SK-N-SH (cell line): ENCODE measurements at regions not wholly inside any gene's neighbourhood (a gene's known extent, or its start where the extent isn't known, plus 50 kb on each side); places are given as distances from the start of the nearest gene placed in this dataset.

Experiments
- CTCF ChIA-PET: fragments of 300-600, 350-600 bp; formaldehyde crosslinking; extraction: SDS; loops from one replicate; lab custom pipeline; 2021; lab: Yijun Ruan, JAX
- POLR2A ChIA-PET: fragments of 350-600 bp; sonication (Branson Sonifier 250); formaldehyde crosslinking; extraction: SDS; loops from one replicate; lab custom pipeline; 2020; ENCODE audit warnings: antibody characterized with exemption, inconsistent platforms; lab: Yijun Ruan, JAX
- DNase-seq: peaks from one replicate; pipeline ENCODE4 v3.0.0; 2012
- H2AFZ ChIP-seq: fragments of 200-600 bp; sonication (generic); 2 replicates; pipeline ENCODE4 v1.8.1; 2016; ENCODE audit warnings: antibody characterized with exemption, mild to moderate bottlenecking, low read depth
- H3F3A ChIP-seq: fragments of 200-600 bp; sonication (generic); replicated peaks from 2 replicates; pipeline ENCODE3; 2016; ENCODE audit warnings: antibody characterized with exemption, mild to moderate bottlenecking; ENCODE audit not compliant: insufficient read depth
- H3K27ac ChIP-seq, 2 experiments: fragments of 200-500 bp in 1 of 2; fragments of 200-600 bp in 1 of 2; sonication (Bioruptor generic) in 1 of 2; sonication (generic), shearing (Covaris generic) in 1 of 2; 2 replicates each; pipeline versions ENCODE4 v1.5.1 to v1.6.1; 2014 to 2016; ENCODE audit warnings: low read depth in 2 of 2, inconsistent platforms in 1 of 2, low read length in 1 of 2, mild to moderate bottlenecking in 1 of 2, mixed read lengths in 1 of 2
- H3K27me3 ChIP-seq: fragments of 200-600 bp; sonication (generic), shearing (Covaris generic); 2 replicates; pipeline ENCODE4 v1.6.1; 2016; ENCODE audit warnings: mixed run types; ENCODE audit not compliant: insufficient read depth
- H3K36me3 ChIP-seq, 2 experiments: fragments of 200-500 bp in 1 of 2; fragments of 200-600 bp in 1 of 2; sonication (Bioruptor generic) in 1 of 2; sonication (generic) in 1 of 2; replicated peaks in 1 of 2; 2 replicates each; pipeline versions ENCODE3 to v1.5.1; 2014 to 2016; ENCODE audit warnings: low read length in 1 of 2, mild to moderate bottlenecking in 1 of 2; ENCODE audit not compliant: insufficient read depth in 2 of 2, control insufficient read depth in 1 of 2
- H3K4me1 ChIP-seq, 2 experiments: fragments of 200-500 bp in 1 of 2; fragments of 200-600 bp in 1 of 2; sonication (Bioruptor generic) in 1 of 2; sonication (generic), shearing (Covaris generic) in 1 of 2; 2 replicates each; pipeline versions ENCODE4 v1.5.1 to v1.6.1; 2014 to 2016; ENCODE audit warnings: low read depth in 1 of 2, low read length in 1 of 2, mixed run types in 1 of 2; ENCODE audit not compliant: insufficient read depth in 2 of 2, control insufficient read depth in 1 of 2
- H3K4me2 ChIP-seq: fragments of 200-600 bp; sonication (generic), shearing (Covaris generic); 2 replicates; pipeline ENCODE4 v1.6.1; 2017; ENCODE audit warnings: mixed run types
- H3K4me3 ChIP-seq, 2 experiments: fragments of 200-500 bp in 1 of 2; fragments of 200-600 bp in 1 of 2; sonication (Bioruptor generic) in 1 of 2; sonication (generic), shearing (Covaris generic) in 1 of 2; 2 replicates each; pipeline versions ENCODE4 v1.5.1 to v1.8.1; 2014 to 2016; ENCODE audit warnings: low read depth in 2 of 2, inconsistent platforms in 1 of 2, low read length in 1 of 2, mild to moderate bottlenecking in 1 of 2, mixed read lengths in 1 of 2, moderate library complexity in 1 of 2
- H3K79me2 ChIP-seq: fragments of 200-600 bp; sonication (generic); 2 replicates; pipeline ENCODE4 v1.8.1; 2017; ENCODE audit warnings: mild to moderate bottlenecking; ENCODE audit not compliant: insufficient read depth
- H3K9ac ChIP-seq: fragments of 200-600 bp; sonication (generic); 2 replicates; pipeline ENCODE4 v1.6.1; 2017; ENCODE audit warnings: mixed run types
- H3K9me2 ChIP-seq: fragments of 200-600 bp; sonication (generic); 2 replicates; pipeline ENCODE4 v1.6.1; 2017; ENCODE audit warnings: mixed run types
- H3K9me3 ChIP-seq: fragments of 200-600 bp; sonication (generic); 2 replicates; pipeline ENCODE4 v1.6.1; 2017; ENCODE audit warnings: mixed run types, mild to moderate bottlenecking, moderate library complexity
- H4K20me1 ChIP-seq: fragments of 200-600 bp; sonication (generic); 2 replicates; pipeline ENCODE4 v1.6.1; 2017; ENCODE audit warnings: mild to moderate bottlenecking, mixed run types; ENCODE audit not compliant: insufficient read depth
- CHD2 ChIP-seq: fragments of 150-350 bp; IDR thresholded peaks from 2 replicates; pipeline ENCODE4 v1.6.1; 2018; ENCODE audit warnings: low read length; ENCODE audit not compliant: partially characterized antibody
- ELF1 ChIP-seq: IDR thresholded peaks from 2 replicates; pipeline ENCODE4 v1.4.0; 2012
- EP300 ChIP-seq, 2 experiments: IDR thresholded peaks; 2 replicates each; pipeline versions ENCODE4 v1.4.0 to v1.6.1; 2012; ENCODE audit warnings: borderline replicate concordance in 1 of 2, low read depth in 1 of 2, low read length in 1 of 2
- EZH2phosphoT487 ChIP-seq: fragments of 200-600 bp; sonication (generic); IDR thresholded peaks from 2 replicates; pipeline ENCODE4 v1.6.1; 2017; ENCODE audit warnings: low read depth, mixed run types, mild to moderate bottlenecking, antibody characterized with exemption, moderate library complexity, borderline replicate concordance
- GABPA ChIP-seq: IDR thresholded peaks from 2 replicates; pipeline ENCODE4 v1.4.0; 2012; ENCODE audit warnings: low read depth, mild to moderate bottlenecking
- IRF3 ChIP-seq: fragments of 150-350 bp; IDR thresholded peaks from 2 replicates; pipeline ENCODE4 v1.6.1; 2016; ENCODE audit warnings: mild to moderate bottlenecking, low read depth, low read length
- MXI1 ChIP-seq: IDR thresholded peaks from 2 replicates; pipeline ENCODE4 v1.6.1; 2012; ENCODE audit warnings: mild to moderate bottlenecking, low read depth, low read length, improper control_type of control experiment
- NRF1 ChIP-seq: IDR thresholded peaks from 2 replicates; pipeline ENCODE4 v1.6.1; 2012; ENCODE audit warnings: low read depth, mild to moderate bottlenecking, low read length
- RAD21 ChIP-seq: IDR thresholded peaks from 2 replicates; pipeline ENCODE4 v1.6.1; 2012; ENCODE audit warnings: mild to moderate bottlenecking, low read length
- RCOR1 ChIP-seq: fragments of 150-350 bp; IDR thresholded peaks from 2 replicates; pipeline ENCODE4 v1.6.1; 2017; ENCODE audit warnings: antibody characterized with exemption, low read length
- REST ChIP-seq: IDR thresholded peaks from 2 replicates; pipeline ENCODE4 v1.6.1; 2012; ENCODE audit warnings: mild to moderate bottlenecking, low read depth, low read length, moderate library complexity
- SMC3 ChIP-seq: IDR thresholded peaks from 2 replicates; pipeline ENCODE4 v1.6.1; 2012; ENCODE audit warnings: low read depth, low read length, improper control_type of control experiment
- TAF1 ChIP-seq: IDR thresholded peaks from 2 replicates; pipeline ENCODE4 v1.6.1; 2012; ENCODE audit warnings: low read depth, mild to moderate bottlenecking, low read length, moderate library complexity, borderline replicate concordance
- TCF12 ChIP-seq: IDR thresholded peaks from 2 replicates; pipeline ENCODE4 v1.4.0; 2012
- USF1 ChIP-seq: IDR thresholded peaks from 2 replicates; pipeline ENCODE4 v1.4.0; 2012; ENCODE audit warnings: low read depth, borderline replicate concordance
- WGBS: methylation state at CpG from one replicate; pipeline ENCODE4 v1.1.6; 2017; ENCODE audit warnings: low lambda C conversion rate; 5-methylcytosine and 5-hydroxymethylcytosine counted together
- TF ChIP-seq, protein P1 (sequence below): IDR thresholded peaks from 2 replicates; pipeline ENCODE4 v1.4.0; 2012; ENCODE audit warnings: low read depth, borderline replicate concordance

- no peak for TF ChIP-seq REST
- TF ChIP-seq RAD21, result no peak
- no peak for TF ChIP-seq USF1
- TF ChIP-seq TAF1, result no peak
- TF ChIP-seq RCOR1, result no peak
- TF ChIP-seq CHD2, result no peak
- no peak for TF ChIP-seq TCF12
- no peak for TF ChIP-seq ELF1
- no peak for TF ChIP-seq EP300 (IDR thresholded peaks at IDR 0.05; ENCODE audit: borderline replicate concordance in 1 of 2, low read depth in 1 of 2, low read length in 1 of 2)
- TF ChIP-seq GABPA, result no peak
- TF ChIP-seq NRF1, result no peak
Measured at GRCh38 chr22:48717883-48718817, 1109.5 kb downstream of the BRD1 start (continued).

GRCh38 chr22:48717076-48717810 is 1110.4 kb downstream of the BRD1 start:
- H3K36me3 ChIP-seq, result no peaks in the 10 kb centered on the region
- ChIA-PET CTCF (no interaction called here), POLR2A (no interaction called here)
- no peaks in the 10 kb centered on the region for H3K9me3 ChIP-seq
- no peak overlapping the region for H3K4me2 ChIP-seq
- H3K79me2 ChIP-seq, result no peaks in the 10 kb centered on the region
- no peak overlapping the region for H2AFZ ChIP-seq
- no peak for TF ChIP-seq MXI1
- no peak for TF ChIP-seq IRF3
- TF ChIP-seq CHD2, result no peak
- no peak for TF ChIP-seq SMC3
- TF ChIP-seq REST, result no peak
- TF ChIP-seq, protein P1, sequence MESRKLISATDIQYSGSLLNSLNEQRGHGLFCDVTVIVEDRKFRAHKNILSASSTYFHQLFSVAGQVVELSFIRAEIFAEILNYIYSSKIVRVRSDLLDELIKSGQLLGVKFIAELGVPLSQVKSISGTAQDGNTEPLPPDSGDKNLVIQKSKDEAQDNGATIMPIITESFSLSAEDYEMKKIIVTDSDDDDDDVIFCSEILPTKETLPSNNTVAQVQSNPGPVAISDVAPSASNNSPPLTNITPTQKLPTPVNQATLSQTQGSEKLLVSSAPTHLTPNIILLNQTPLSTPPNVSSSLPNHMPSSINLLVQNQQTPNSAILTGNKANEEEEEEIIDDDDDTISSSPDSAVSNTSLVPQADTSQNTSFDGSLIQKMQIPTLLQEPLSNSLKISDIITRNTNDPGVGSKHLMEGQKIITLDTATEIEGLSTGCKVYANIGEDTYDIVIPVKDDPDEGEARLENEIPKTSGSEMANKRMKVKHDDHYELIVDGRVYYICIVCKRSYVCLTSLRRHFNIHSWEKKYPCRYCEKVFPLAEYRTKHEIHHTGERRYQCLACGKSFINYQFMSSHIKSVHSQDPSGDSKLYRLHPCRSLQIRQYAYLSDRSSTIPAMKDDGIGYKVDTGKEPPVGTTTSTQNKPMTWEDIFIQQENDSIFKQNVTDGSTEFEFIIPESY, result no peak
- no peak for TF ChIP-seq RAD21
- TF ChIP-seq EZH2phosphoT487, result no peak
- H3K9ac ChIP-seq, result no peak overlapping the region
- H3K4me1 ChIP-seq, result no peaks in the 10 kb centered on the region
- H3K27ac ChIP-seq, result no peak overlapping the region
- no peaks in the 10 kb centered on the region for H3F3A ChIP-seq
- H3K27me3 ChIP-seq, result no peaks in the 10 kb centered on the region; the same call in 1 of the 2 replicates
- no peaks in the 10 kb centered on the region for H4K20me1 ChIP-seq
- WGBS, result 27% methylated on average over 17 of the region's 24 CpGs
- DNase-seq, result no peak
- H3K9me2 ChIP-seq, result no peaks in the 10 kb centered on the region
- H3K4me3 ChIP-seq, result no peak overlapping the region
